ENCODE measurements at regions not wholly inside any gene's neighbourhood (a gene's known extent, or its start where the extent isn't known, plus 50 kb on each side); places are given as distances from the start of the nearest gene placed in this dataset.

DNA sequence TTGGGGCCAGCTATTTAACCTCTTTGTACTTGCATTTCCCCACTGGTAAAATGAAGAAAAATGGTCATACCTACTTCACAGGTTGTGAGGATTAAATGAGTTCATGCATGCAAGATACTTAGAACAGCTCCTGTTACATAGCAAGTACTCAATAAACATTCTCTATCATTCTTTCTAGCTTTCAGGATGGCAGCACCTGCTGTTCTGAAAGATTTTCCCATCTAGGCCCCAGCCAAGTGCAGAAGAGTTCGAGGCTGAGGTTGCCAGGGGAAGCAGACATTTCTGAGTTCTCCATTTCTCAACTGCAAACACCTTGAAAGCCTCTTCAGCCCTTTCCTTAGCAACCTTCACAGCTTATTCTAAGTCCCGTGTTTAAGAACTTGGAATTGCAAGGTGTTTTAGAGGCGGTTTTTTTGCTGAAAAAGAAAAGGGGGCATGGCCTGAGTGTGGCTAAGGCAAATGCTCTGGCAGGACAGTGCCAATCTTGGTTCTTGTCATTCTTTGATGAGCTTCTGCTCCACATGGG, 73.0 kb upstream of the PRMT8 start:
- no peak for TF ChIP-seq BHLHE40 (IDR thresholded peaks at IDR 0.05; ENCODE audit: borderline replicate concordance)
- no peak for TF ChIP-seq SUZ12 (IDR thresholded peaks at IDR 0.05)
- no peak for TF ChIP-seq TARDBP (IDR thresholded peaks at IDR 0.05)
- no peak for TF ChIP-seq ZNF384 (IDR thresholded peaks at IDR 0.05)
- no peak for TF ChIP-seq HDGF (IDR thresholded peaks at IDR 0.05; ENCODE audit: borderline replicate concordance)
- no peak for TF ChIP-seq ARNT (IDR thresholded peaks at IDR 0.05)
- no peak for TF ChIP-seq FOXM1 (IDR thresholded peaks at IDR 0.05; ENCODE audit: borderline replicate concordance)
- TF ChIP-seq FOXK2 (IDR thresholded peaks at IDR 0.05) = no peak
- no peak for TF ChIP-seq SP1 (IDR thresholded peaks at IDR 0.05)
- TF ChIP-seq L3MBTL2 (conservative IDR thresholded peaks at IDR 0.05) = no peak

All from HEK293T (cell line).